Kidney glomerular epithelial cell (primary cell): ENCODE measurements at regions not wholly inside any gene's neighbourhood (a gene's known extent, or its start where the extent isn't known, plus 50 kb on each side); places are given as distances from the start of the nearest gene placed in this dataset.
A peak's percentile ranks its signal among the peaks of the same experiment; 100 is the strongest.

ENCODE experiments used
- DNase-seq: peaks from one replicate; lab custom pipeline; 2025; lab: John Stamatoyannopoulos, UW

DNA sequence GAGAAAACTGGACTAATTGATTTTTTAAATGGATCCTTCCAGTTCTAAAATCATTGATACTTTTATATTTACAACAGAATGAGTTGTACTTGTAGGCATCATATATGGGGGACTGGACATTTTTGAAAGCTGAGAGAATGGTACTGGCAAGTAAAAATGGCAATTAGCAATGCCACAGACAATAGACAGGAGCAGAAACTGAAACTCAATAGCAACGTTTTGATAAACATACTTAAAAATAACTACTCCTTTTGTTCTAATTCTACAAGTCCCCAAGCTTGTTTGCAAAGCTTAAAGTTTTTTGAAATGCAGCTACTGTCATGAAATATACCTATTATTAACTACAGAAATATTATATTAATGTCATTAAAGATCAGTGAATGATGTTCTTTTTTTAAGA is 52.8 kb upstream of the FBXL7 start:
- no peak for DNase-seq

DNA sequence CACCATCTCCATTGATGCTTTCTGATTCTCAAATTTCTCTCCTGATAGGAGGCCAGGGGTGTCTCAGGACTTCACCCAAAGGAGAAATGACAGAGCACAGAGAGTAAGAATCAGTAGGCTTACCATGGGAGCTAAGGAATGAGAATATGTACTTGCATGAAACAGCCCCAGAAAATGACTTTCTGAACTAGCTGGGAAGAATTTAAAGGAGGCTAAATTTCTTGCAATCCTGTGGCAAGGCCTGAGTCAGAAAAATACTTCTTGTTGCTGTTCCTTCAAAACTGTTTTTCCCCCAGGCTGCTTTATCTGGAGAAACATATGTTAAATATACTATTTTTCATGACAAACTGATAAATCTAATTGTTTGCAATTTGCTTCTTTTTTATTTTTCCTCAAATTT is 53.4 kb upstream of the FBXL7 start:
- DNase-seq, result peak; percentile 24

DNA sequence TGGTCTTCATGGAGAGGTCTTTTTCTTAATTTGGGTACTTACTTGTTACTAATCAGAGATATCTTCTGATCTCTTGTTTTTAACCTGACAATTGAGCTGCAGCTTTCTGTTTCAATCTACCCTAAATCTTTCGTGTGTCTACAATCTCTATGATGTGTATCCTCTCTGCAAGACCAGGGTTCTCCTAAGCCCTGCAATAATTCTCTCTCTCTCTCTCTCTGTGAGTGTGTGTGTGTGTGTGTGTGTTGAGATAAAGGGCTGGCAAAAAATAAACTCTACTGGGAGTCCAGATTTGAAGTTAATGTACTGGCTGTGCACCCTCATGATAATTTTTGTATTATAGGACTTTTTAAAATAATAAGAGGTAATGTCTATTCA is 57.8 kb upstream of the FBXL7 start:
- no peak for DNase-seq

DNA sequence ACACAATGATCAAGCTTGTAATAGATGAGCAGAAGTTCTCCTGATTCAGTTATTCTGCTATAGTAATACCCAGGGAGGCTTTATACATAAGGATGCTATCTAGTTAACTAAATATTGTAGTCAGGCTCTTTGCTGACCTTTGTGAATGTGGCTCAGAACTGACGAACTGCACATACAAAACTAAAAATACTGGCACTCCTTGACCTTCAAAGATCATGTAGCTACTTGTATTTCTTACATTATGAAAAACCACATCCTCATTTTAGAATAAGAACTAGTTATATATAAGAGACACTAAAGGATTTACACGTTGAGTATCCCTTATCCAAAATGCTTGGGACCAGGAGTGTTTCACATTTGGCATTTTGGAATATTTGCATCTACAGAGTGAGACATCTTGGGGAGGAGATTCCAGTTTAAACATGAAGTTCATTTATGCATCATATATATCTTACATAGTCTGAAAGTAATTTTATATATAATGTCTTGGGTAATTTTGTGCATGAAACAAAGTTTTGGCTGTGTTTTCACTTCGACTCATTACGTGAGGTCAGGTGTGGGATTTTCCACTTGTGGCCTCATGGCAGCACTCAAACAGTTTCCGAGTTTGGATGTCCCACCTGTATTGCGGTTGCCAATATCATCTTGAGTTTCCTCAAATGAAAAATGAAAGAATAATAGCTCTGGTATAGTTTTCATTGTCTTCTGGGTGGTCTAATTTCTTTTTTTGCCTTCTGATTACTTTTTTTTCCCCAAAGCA is 58.4 kb upstream of the FBXL7 start:
- no peak for DNase-seq

DNA sequence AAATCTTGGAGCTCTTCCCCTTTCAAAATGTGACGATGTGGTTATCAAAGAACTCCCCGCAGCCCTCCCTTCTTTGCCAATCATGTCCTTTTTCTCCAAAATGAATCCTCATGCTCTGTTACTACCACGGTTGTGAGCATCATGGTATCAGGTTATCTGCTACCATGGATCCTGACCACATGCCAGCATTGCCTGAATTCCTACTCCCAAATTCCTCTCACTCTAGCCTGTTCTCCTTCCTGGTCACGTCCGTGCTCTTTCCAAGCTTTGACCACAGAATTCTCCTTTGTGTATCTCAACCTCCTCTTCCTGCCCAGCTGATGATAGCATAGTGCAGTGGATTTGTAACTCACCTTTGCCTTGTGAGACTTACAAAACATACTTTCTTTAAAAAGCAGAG is 59.5 kb upstream of the FBXL7 start:
- peak; percentile 37 for DNase-seq

DNA sequence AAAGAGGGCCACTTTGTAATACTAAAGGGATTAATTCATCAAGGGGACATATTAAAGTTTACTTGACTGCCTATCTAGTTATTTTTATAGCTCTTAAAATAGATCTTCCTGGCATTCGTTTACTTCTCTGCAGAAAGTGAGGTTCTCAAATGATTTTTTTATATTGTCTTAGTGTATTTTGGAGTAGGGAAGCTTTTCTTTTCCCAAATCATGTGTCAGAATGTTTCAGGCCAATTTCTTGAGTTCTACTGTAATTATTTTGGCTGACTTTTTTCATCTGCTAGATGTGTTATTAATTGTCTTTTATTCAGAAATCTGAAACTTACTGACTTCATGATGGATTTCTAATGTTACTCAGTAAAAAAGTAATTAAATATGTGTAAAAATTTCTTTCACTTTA is 60.2 kb upstream of the FBXL7 start:
- DNase-seq, result no peak

DNA sequence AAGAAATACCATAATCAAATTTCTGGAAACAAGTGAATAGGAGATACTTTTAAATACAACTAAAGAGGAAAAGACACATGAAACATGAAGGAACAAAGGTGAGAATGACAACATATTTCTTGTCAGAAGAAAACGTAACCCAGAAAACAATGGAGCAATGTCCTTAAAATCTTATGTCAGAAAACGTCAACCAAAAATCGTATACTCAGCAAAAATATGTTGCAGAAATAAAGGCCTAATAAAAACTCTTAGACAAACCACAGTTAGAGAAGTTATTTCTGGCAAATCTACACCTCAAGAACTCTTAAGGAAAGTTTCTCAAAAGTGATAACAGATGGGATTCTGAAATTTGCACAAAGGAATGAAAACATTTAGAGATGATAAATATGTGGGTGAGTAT is 66.3 kb upstream of the FBXL7 start:
- DNase-seq, result no peak

DNA sequence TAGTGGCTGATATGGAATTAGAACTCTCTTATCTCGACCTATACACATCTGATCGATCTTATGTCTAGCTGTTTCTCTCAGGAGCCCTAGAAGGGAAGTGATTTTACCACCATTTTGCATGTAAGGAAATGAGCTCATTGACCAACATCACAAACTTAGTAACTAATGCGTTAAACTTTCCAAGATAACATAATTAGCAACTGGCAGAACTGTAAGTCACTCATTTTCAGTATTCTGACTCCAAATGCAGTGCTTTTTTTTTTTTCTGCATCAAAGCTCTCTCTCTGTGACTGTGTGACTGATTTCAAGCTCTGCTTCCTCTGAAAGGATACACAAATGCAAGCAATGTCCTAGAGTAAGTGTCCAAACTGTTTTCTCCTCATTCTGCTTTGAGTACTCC is 68.1 kb upstream of the FBXL7 start:
- DNase-seq, result no peak

DNA sequence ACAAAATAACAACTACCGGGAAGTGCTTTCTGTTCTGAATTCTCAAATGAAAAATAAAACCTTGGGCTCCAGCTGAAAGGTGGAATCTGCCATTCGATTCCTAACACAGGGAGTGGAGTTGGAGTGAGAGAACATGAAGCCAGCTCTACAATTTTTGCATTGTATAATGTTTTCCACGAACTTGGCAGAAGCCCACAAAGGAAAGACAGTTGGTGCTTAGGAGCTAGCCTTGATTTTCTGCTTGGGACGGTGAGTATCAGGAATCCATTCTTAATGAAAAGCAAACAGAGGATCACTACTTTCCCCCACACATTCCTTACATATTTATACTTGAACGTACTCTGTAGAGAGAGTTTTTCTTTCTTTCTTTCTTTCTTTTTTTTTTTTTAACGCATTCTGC is 74.2 kb upstream of the FBXL7 start:
- peak; percentile 86 for DNase-seq

DNA sequence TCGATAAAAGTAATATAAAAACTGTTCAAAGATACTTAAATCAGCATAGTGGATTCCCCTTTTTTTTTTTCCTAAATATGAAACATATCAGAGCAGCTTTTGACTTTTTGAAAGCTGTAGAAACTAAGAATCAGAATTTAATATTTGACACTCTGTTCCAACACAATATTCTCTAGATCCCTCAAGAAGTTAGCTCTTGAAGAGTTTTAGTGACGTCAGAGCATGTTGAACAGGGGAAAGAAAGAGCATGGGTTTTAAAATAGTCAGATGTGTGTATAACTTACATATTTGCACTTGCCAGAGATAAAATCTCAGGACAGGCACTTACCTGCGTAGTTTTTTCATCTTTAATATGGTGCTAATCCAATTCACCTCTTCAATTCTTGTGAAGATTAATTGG is 75.2 kb upstream of the FBXL7 start:
- DNase-seq, result no peak

DNA sequence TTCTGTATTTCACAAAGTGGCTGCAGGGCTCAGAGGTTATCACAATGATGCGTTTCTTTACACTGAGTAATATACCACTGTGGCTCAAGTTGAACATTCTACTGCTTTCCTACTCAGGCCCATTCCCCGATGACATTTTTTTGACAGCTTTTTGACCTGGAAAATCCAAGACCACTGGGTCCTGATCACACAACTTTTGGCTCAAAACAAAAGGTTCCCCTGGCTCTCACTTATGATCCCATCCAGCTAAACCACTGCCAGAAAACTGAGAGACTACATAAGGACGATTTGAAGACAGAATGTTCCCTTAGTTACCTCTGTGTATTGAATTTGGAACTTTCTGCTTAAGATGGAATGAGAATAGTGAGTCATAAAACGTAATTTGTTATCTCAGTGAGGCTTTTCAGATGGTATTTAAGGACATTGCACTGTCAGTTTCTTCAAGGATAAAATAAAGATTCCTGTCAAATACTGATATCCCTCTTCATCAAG is 78.0 kb upstream of the FBXL7 start:
- peak; percentile 35 for DNase-seq

DNA sequence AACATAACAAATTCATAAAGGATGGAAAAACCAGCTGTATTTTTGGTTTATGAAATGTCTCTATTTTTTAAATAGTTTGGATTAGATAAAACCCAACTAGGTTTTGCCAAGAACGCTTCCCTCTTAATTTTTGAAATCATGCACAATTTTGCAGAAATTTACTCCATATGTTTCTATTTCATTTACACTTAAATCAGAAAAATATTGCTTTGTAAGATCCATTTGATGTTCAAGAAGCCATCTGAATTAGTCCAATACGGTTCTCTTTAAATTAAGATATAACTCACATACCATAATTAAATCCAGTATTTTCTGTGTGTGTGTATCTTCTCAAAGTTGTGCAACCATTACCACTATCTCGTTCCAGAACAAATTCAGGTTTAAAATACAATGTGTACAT is 78.6 kb upstream of the FBXL7 start:
- no peak for DNase-seq

DNA sequence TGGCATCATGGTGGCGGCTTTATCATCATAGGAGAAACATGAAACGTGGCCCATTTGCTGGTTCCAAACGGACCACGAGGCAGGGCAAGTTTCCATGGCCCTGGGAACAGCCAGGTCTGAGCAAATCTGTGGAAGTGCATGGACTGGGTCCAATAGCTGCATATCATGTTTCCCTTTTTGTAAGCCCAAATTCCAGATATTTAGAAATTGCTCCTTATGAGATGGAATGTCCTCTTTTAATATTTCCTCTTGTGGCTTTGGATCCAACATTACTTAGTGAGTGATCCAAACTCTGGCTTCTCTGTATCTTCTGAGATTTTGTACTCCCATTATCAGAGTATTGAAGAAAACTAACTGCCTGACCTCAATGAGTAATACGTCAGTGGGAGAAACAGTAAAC is 79.8 kb upstream of the FBXL7 start:
- DNase-seq, result no peak

DNA sequence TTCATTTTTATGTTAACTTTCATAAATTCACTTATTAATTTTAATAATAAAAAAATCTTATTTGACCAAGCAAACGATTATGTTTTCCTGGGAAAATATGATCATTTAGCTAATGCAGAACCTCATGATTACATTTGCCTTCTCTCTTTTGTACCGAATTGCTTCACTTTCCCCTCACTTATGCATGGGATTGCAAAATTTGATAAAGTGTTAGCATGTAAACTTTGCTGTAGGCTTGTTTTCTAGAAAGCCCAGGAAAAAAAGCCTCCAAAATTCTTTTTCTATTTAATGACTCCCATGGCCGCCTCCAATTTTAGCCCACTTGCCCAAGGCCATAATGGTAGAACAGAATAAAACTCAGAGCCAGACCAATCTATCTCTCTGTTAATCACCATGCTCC is 82.8 kb upstream of the FBXL7 start:
- no peak for DNase-seq

DNA sequence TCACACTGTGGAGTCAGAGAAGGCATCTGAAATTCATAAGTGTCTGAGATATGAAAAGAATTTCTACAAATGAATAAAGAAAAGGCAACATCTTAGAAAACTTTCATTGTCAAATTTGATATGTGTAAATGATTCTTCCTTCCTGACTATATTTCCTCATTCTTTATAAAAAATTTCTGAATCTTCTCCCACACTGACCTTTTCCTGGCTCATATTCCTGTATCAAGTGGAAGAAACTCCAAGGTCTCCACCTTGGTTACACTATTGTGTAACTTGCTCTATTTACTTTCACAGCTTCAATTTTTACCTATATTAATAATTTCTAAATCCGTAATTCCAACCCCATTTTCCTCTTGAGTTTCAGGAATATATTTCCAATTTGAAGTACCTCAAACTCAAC is 93.5 kb upstream of the FBXL7 start:
- no peak for DNase-seq

DNA sequence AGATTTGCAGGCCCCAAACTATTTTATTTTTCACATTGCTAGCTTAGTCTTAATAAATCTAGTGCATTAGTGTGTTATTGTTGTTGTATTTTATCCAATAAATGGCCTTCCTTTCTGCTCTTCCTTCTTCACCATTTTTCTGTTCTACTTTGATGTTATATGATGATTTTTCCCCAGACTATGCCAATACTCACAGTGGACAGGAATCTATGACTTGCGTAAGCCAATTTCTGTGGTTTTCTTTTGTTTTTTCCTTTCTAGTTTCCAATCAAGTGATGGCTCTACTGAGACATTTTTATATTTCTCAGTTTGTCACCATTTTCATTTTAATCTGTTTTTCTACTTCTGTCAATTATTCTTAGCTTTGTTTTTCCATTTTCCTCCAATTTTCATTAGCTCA is 106.8 kb upstream of the FBXL7 start:
- no peak for DNase-seq

DNA sequence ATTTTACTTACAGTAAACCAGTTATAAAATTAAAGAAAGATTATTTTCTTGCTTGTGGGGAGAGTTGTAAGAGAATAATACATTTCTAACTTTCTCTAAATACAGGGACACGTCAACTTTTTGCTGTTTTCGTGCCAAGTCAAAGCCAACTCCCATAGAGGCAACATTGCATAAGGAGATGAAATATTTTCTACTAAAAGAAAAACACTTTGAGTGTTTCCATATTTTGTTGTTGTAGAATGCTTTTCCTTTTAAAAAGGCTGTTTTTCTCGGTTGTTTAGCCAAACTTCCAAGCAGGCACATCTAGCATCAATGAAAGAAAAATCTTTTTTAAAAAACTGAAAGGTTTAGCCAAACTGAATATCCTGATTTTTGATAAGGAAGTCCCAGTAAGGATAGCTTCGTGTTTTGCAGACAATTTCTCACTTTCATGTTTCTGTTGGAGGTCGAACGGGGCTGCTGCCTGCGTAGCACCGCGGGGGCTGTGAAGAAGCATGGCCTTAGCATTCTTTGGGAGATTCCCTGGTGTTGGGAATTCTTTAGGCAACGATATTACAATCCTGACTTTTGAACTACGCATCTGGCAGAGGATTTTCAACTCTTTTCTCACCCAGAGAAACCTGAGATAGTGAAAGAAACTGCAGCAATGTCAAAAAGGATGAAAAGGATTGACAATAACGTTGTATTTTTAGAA is 108.1 kb upstream of the FBXL7 start:
- DNase-seq, result no peak

DNA sequence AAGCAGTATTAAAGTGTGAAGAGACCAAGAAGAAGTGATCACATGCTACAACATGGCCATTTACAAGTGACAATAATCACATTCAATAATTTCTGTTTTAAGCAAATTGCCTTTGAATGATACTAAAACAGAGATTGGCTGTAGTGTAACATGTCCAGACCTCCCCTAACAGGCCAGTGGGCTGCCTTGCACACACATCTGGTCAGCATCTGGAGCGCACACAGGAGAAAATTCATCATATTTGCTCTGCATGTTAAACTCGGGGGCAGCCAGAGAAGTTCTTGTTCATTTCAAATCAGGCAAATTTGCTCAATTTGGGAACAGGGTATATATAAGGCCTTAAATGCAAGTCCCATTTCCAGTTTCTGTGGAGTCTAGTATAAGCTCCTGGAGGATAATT is 111.1 kb upstream of the FBXL7 start:
- no peak for DNase-seq

DNA sequence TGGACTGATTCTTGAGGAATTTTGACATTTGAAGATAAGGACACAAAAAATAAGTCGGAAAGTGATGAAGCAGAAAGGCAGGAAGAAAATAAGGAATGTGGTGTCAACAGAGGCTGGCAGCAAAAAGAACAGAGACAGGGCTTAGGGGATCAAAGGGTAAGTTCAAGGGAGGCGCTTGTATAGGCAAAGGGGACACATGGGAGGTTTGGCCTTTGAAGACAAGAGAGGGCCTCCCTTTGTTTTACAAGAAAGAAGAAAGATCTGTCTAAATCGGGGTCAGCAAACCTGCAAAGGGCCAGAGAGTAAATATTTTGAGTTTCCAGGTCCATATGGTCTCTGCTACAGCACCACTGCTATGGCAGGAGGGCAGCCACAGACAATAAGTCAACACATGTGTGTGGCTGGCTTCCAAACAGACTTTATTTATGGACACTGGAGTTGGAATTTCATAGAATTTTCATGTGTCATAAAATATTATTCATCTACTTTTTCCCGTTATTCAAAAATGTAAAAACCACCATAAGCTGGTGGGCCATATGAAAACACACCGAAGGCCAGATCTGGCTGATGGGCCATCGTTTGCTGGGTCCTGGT is 112.0 kb upstream of the FBXL7 start:
- no peak for DNase-seq

DNA sequence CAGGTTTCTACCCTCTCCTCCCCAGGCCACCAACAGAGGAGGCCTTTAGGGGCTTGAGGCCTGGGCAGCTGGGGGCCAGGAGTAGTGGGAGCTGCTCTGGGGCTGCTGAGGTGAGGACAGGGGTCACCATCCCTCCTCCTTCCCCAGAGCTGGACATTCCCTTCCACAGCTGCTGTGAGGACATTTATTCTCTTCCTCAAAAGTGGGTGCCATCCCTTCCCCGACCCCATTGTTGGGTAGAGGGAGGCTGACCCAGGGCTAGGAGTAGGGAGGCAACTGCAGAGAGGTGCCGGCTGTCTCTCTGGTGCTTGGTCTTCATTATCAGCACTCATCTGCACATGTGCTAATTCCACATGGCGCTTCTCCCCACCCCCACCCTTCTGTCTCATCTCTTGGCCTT is 113.9 kb upstream of the FBXL7 start:
- DNase-seq, result no peak

DNA sequence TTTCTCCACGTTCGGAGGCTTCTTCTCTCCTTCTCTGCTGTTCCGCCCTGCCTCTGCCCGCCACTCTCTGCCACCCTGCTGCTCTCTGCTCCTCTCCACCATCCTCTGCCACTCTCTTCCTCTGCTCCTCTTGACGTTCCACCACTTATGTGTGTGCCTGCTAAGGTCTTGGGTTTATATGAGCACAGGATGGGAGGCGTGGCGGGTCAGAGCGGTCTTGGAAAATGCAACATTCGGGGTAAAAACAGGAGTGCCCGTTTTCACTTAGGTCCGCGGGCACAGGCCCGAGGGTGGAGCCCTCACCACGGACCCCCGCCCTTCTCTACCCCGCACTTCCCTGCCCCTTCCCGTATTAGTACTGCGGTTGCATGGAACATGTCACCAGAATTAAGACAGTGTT is 114.4 kb upstream of the FBXL7 start:
- DNase-seq, result no peak

DNA sequence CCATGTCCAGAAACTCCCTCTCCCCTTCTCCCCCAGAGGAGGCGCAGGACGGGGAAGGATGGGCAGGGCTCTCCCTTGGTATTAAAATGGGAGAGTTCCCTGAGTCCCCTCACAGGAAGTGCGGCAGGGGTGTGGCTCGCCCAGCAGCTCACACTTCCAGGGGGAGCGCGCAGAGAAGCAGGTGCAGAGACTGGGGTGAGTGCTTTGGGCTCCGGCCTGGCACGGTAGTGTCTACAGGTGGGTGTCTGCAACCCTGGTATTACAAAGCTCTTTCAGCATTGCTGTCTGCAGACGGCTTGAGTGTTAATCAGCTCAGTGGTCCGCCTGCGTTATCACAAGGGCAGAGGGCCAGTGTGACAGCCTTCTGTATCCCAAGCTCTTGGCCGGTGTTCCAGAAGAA is 114.9 kb upstream of the FBXL7 start:
- no peak for DNase-seq

DNA sequence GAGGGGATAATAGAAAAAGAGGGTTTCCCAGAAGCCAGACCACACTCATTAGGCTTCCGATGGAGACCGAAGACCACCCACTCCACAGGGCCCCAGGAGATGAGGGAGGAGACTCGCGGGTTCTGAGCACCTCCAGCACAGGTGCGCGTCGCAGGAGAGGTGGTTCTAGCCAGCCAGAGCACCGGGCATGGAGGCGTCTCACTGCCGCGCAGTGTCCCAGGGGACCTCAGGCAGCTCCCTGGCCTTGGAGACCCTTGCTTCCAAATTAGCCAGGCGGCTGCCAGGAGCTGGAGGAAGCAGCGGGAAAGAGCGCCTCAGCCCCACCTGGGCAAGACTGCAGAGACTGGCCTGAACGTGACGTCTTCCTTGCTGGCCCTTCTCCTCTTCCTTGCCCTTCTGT is 115.4 kb upstream of the FBXL7 start:
- no peak for DNase-seq

DNA sequence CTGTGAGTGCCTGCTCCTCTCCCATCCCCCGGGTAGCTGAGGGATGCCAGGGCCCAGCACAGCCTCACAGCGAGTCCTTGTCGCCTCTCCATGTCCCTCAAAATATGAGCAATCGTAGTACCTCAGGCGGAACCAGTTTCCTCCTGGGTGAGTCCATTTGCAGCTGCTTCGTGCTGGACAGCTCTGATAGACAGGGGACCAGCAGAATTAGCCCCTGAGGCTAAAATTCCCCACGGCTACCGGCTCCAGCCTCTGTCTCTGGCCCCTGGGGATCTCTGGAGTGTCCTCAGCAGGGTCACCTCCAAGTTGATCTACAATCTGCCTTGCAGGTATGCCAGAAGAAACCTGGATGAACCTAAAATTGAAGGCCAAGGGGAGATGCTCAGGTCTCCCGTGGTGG is 115.8 kb upstream of the FBXL7 start:
- DNase-seq, result no peak
